GM18951 (cell line): ENCODE measurements at regions not wholly inside any gene's neighbourhood (a gene's known extent, or its start where the extent isn't known, plus 50 kb on each side); places are given as distances from the start of the nearest gene placed in this dataset.
"Not testable (repeated sequence)": the region's sequence is repeated elsewhere in the genome, so short reads cannot be mapped to it uniquely, and the experiment has no call there.

Experiments
- POLR2A ChIP-seq: IDR thresholded peaks from 4 replicates; pipeline ENCODE4 v1.6.1; 2011; ENCODE audit warnings: mild to moderate bottlenecking; ENCODE audit not compliant: insufficient read length, insufficient read depth; ENCODE audit errors: extremely low read depth
- in situ Hi-C: fragments of 300-500 bp; cut with MboI; formaldehyde crosslinking; loops from one replicate; pipeline ENCODE4 v1.12.0; 2022; ENCODE audit warnings: low sequenced_read_pairs, mixed read lengths, inconsistent platforms; ENCODE audit not compliant: unreplicated experiment

- no peak for TF ChIP-seq POLR2A
- in situ Hi-C loops, result no loop called here
Measured at GRCh38 chr13:21895779-21896178, 224.9 kb downstream of the FGF9 start.

DNA sequence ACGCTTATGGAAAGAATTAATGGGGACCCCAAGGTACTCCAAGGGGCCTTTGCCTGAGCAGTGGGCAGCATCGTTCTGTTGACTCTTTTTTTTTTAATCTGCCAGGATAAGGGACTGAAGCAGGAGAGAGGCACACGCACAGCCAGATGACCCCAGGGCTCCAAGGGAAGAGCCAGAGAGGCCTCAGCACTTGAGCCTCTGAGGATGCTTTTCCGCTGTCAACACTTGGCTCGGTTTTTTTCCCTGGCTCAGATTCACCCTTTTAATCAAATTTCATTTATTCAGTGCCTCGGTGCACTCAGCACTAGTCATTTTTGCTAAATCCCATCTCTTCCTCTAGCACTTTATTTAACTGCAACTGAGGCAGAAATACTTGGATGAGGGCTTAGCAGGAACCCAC lies 226.3 kb downstream of the FGF9 start:
- in situ Hi-C loops, result no loop called here
- TF ChIP-seq POLR2A, result no peak

GRCh38 chr13:21898459-21898858 lies 227.6 kb downstream of the FGF9 start:
- no peak for TF ChIP-seq POLR2A
- in situ Hi-C loops, result no loop called here

DNA sequence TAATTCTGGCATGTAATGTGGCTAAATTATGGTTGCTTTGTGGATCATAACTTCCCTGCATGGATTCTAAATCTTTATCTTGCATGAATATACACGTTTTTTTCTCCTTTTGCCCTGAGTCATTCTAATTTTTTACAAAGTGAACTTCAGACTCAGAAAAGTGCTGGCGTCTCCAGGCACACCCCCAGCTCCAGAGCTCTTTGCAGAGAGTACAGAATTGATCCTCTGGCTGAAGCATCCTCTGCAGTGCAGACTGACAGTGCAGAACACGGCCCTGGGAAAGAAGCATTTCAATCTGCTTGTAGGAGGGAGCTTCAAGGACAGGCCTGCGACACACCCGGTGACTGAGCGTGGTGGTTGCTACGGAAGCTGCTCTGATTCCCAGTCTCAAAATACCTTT lies 228.1 kb downstream of the FGF9 start:
- in situ Hi-C loops, result no loop called here
- no peak for TF ChIP-seq POLR2A

DNA sequence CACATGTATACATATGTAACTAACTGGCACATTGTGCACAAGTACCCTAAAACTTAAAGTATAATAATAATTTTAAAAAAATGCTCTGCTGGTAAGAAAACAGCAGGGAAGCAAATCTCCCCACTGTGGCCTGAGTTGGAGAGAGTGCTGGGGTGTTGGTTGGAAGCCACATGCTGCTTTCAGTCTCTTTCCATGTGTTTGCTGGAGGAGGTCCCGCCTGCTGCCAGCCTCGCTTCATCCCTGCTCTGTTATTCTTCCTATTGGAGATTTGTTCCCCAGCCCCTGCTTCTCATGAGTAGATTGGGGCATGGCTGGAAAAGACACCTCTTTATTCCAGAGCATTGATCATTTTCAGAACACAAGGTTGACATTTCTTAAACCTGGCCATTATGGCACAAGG lies 230.5 kb downstream of the FGF9 start:
- no peak for TF ChIP-seq POLR2A
- in situ Hi-C loops, result no loop called here

- no peak for TF ChIP-seq POLR2A
- in situ Hi-C loops, result no loop called here
Measured at GRCh38 chr13:21901811-21902708, 231.2 kb downstream of the FGF9 start.

DNA sequence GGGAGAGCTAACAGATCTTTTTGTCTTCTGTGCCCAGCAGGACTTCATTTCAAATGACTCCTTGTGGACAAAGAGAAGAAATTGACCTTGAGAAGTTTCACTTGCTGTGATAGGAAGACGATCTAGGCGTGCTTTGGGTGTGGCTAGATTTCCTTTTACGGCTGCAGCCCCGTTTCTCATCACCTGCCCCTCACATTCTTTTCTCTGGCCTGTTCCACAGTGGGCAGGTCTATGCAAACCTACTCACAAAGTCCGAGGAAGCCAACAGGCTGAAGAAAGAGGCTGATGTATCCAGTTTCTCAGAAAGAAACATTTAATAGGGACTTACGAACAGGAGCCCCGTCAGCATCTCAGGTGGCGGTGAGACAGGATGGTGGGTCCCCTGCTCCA lies 231.8 kb downstream of the FGF9 start:
- TF ChIP-seq POLR2A, result no peak
- in situ Hi-C loops, result no loop called here

- no peak for TF ChIP-seq POLR2A
- in situ Hi-C loops, result no loop called here
Measured at GRCh38 chr13:21905486-21905885, 234.6 kb downstream of the FGF9 start.

- TF ChIP-seq POLR2A, result no peak
- in situ Hi-C loops, result no loop called here
Measured at GRCh38 chr13:21909331-21909730, 238.5 kb downstream of the FGF9 start.

GRCh38 chr13:21910546-21910945 lies 239.7 kb downstream of the FGF9 start:
- in situ Hi-C loops, result no loop called here
- no peak for TF ChIP-seq POLR2A

DNA sequence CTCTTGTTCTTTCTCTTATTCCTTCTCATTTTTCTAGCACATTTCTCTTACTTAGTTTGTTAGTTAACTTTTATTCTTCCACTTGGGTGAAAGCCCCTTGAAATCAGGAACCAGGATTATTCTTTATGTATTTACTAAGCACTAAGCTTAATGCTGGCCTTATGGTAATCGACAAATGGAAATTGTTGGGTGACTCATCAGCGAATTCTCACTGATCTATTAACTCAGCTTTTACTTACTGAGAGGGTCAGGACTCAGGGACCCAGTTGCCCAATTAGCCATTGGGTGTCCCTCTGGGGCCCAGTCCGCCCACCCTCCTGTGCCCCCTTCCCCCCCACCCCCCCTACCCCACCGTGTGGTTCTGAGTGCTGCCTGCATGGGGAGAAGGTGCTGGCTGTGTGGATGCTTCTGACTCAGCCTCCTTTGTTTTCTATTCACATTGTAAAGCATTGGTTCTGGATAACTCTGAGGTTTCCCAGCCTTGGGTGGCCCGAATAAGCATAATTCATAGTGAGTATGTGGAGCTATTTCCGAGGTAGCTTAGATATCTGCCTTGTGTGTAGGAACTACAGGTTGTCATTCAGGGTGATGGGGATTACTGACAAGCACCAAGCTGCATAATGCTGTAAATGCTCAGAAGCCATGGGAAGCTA lies 240.9 kb downstream of the FGF9 start:
- no peak for TF ChIP-seq POLR2A
- in situ Hi-C loops, result no loop called here

GRCh38 chr13:21913010-21913409 lies 242.1 kb downstream of the FGF9 start:
- in situ Hi-C loops, result no loop called here

DNA sequence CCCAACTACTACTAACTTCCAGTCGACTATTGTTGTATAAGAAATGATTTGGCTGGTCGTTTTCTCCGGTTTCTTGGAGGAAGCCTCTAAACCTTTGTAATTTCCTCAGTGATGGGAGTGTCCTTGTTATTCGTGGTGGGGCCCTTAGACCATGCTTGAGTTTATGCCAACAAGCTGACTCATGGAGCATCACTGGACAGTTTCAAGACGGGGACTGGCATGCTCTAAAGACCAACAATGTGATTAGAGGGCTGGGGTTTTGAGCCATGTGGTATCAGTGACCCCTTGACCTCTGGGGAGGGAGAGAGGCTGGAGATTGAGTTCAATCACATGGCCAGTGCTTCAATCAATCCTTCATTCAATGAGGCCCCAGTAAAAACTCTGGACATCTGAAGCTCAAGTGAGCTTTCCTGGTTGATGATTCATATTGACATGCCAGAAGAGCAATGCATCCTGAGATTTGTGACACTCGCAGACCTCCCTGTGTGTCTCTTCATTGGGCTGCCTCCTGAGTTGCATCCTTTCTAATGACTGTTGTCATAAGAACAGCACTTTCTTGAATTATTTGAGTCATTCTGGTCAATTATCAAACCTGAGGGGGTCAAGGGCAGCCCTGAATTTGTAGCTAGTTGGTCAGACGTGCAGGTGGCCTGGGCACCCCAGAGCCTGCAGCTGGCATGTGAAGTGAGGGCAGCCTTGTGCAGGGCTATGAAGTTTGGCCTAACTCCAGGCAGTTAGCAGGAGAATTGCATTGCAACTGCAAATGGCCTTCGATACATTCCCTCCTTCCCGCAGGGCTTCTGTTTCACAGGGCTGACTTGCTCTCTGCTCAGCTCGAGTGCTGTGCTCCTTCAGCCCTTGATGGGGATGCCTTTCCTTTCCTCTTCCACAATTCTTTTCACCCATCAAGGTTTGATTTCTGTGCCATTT lies 246.5 kb downstream of the FGF9 start:
- TF ChIP-seq POLR2A, result no peak
- in situ Hi-C loops, result no loop called here

More at GRCh38 chr13:21913010-21913409, 242.1 kb downstream of the FGF9 start:
- no peak for TF ChIP-seq POLR2A

- in situ Hi-C loops, result not testable (repeated sequence)
Measured at GRCh38 chr13:21920802-21921201, 249.9 kb downstream of the FGF9 start.
